LNCAP (cell line): ENCODE measurements at regions not wholly inside any gene's neighbourhood (a gene's known extent, or its start where the extent isn't known, plus 50 kb on each side); places are given as distances from the start of the nearest gene placed in this dataset.

Experiments
- TF ChIP-seq, protein P1 (sequence below): fragments of 450-650 bp; IDR thresholded peaks from 2 replicates; pipeline ENCODE4 v1.5.1; 2017; ENCODE audit warnings: mild to moderate bottlenecking

GRCh38 chr20:40948465-40949267 is 80.0 kb upstream of the TOP1 start:
- TF ChIP-seq, protein P1, sequence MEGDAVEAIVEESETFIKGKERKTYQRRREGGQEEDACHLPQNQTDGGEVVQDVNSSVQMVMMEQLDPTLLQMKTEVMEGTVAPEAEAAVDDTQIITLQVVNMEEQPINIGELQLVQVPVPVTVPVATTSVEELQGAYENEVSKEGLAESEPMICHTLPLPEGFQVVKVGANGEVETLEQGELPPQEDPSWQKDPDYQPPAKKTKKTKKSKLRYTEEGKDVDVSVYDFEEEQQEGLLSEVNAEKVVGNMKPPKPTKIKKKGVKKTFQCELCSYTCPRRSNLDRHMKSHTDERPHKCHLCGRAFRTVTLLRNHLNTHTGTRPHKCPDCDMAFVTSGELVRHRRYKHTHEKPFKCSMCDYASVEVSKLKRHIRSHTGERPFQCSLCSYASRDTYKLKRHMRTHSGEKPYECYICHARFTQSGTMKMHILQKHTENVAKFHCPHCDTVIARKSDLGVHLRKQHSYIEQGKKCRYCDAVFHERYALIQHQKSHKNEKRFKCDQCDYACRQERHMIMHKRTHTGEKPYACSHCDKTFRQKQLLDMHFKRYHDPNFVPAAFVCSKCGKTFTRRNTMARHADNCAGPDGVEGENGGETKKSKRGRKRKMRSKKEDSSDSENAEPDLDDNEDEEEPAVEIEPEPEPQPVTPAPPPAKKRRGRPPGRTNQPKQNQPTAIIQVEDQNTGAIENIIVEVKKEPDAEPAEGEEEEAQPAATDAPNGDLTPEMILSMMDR = no peak

GRCh38 chr20:40949346-40949745 is 79.3 kb upstream of the TOP1 start:
- TF ChIP-seq, protein P1 = no peak

GRCh38 chr20:40952136-40952535 is 76.5 kb upstream of the TOP1 start:
- TF ChIP-seq, protein P1 = no peak

DNA sequence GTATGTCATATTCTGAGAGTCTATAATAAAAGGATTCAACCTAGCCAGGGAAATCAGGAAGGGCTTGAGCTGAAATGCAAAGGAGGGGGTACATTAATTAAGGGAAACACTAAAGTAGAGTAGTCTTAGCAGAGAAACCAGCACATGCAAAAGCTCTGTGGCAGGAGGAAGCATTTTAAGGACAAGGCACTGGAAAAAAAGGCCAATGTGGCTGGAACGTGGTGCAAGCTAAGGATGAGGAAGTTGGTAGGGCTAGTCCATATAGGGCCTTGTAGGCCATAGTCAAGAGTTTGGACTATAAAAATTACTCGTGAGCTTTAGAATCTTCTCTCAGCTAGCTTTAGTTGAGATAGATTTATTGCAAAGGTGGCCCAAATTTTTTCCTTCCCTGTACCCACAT is 75.2 kb upstream of the TOP1 start:
- TF ChIP-seq, protein P1 = no peak

- TF ChIP-seq, protein P1 = no peak
These were observed 74.8 kb upstream of the TOP1 start for GRCh38 chr20:40953856-40954255.

GRCh38 chr20:40954521-40955165 is 74.0 kb upstream of the TOP1 start:
- TF ChIP-seq, protein P1 = no peak

GRCh38 chr20:40955326-40955725 is 73.3 kb upstream of the TOP1 start:
- TF ChIP-seq, protein P1 = no peak
